Neural progenitor cell (in vitro differentiated cells): ENCODE measurements at regions not wholly inside any gene's neighbourhood (a gene's known extent, or its start where the extent isn't known, plus 50 kb on each side); places are given as distances from the start of the nearest gene placed in this dataset.

ENCODE experiments used
- DNase-seq: peaks from one replicate; pipeline ENCODE4 v3.0.0-alpha.2; 2016; ENCODE audit warnings: low spot score
- H2AFZ ChIP-seq: fragments of 200-600 bp; sonication (generic); replicated peaks from 2 replicates; pipeline ENCODE4 v1.6.1; 2016; ENCODE audit warnings: antibody characterized with exemption
- H3F3A ChIP-seq: fragments of 200-600 bp; sonication (generic); 2 replicates; pipeline ENCODE4 v1.6.1; 2016; ENCODE audit warnings: antibody characterized with exemption, low read depth
- H3K27ac ChIP-seq: fragments of 200-600 bp; sonication (generic); 2 replicates; pipeline ENCODE4 v1.5.1; 2016; ENCODE audit warnings: mild to moderate bottlenecking
- H3K27me3 ChIP-seq: fragments of 200-600 bp; sonication (generic); 2 replicates; pipeline ENCODE4 v1.6.1; 2016; ENCODE audit warnings: mild to moderate bottlenecking, moderate library complexity
- H3K36me3 ChIP-seq: fragments of 200-600 bp; sonication (generic); 2 replicates; pipeline ENCODE4 v1.5.1; 2016
- H3K4me1 ChIP-seq: fragments of 200-600 bp; sonication (generic); 2 replicates; pipeline ENCODE4 v1.6.1; 2016; ENCODE audit warnings: mixed run types
- H3K4me2 ChIP-seq: fragments of 200-600 bp; sonication (generic); 2 replicates; pipeline ENCODE4 v1.6.1; 2016
- H3K4me3 ChIP-seq: fragments of 200-600 bp; sonication (generic); 2 replicates; pipeline ENCODE4 v1.5.1; 2016
- H3K79me2 ChIP-seq: fragments of 200-600 bp; sonication (generic); 2 replicates; pipeline ENCODE4 v1.6.1; 2016; ENCODE audit warnings: low read depth
- H3K9ac ChIP-seq: fragments of 200-600 bp; sonication (generic); 2 replicates; pipeline ENCODE4 v1.6.1; 2016
- H3K9me3 ChIP-seq: fragments of 200-600 bp; sonication (generic); 2 replicates; pipeline ENCODE4 v1.5.1; 2016; ENCODE audit warnings: low read depth
- H4K20me1 ChIP-seq: fragments of 200-600 bp; sonication (generic); 2 replicates; pipeline ENCODE4 v1.6.1; 2016; ENCODE audit warnings: low read depth
- H3K27ac Mint-ChIP-seq: 3 replicates; pipeline ENCODE4 v1.8.0; 2021; ENCODE audit warnings: mixed read lengths
- H3K27me3 Mint-ChIP-seq: 2 replicates; pipeline ENCODE4 v1.8.0; 2022; ENCODE audit warnings: low read depth, mild to moderate bottlenecking, inconsistent platforms, moderate library complexity, mixed read lengths; ENCODE audit not compliant: insufficient read depth
- H3K36me3 Mint-ChIP-seq: 3 replicates; pipeline ENCODE4 v1.8.0; 2021; ENCODE audit warnings: mixed read lengths
- H3K4me1 Mint-ChIP-seq: 3 replicates; pipeline ENCODE4 v1.8.0; 2021; ENCODE audit warnings: mixed read lengths
- H3K4me3 Mint-ChIP-seq: 3 replicates; pipeline ENCODE4 v1.8.0; 2021; ENCODE audit warnings: mild to moderate bottlenecking, moderate library complexity, mixed read lengths
- H3K9me3 Mint-ChIP-seq: 3 replicates; pipeline ENCODE4 v1.8.0; 2020; ENCODE audit warnings: mixed read lengths
- CTCF ChIP-seq: fragments of 200-600 bp; sonication (generic); IDR thresholded peaks from 2 replicates; pipeline ENCODE4 v1.5.1; 2017; ENCODE audit warnings: antibody characterized with exemption, mild to moderate bottlenecking
- EZH2 ChIP-seq: fragments of 200-600 bp; sonication (generic); IDR thresholded peaks from 2 replicates; pipeline ENCODE4 v1.6.1; 2017; ENCODE audit warnings: antibody characterized with exemption, mild to moderate bottlenecking, moderate library complexity
- EZH2phosphoT487 ChIP-seq: fragments of 200-600 bp; sonication (generic); IDR thresholded peaks from 2 replicates; pipeline ENCODE4 v1.6.1; 2017; ENCODE audit warnings: antibody characterized with exemption

- H3K36me3 ChIP-seq = no peaks in the 10 kb centered on the region
- no peak overlapping the region for H3K4me2 ChIP-seq
Measured at GRCh38 chr21:36246080-36246631, 73.8 kb upstream of the MORC3 start.

GRCh38 chr21:36247316-36248010 lies 72.5 kb upstream of the MORC3 start:
- H2AFZ ChIP-seq = no peak overlapping the region
- no peak overlapping the region for H3K4me3 Mint-ChIP-seq
- peaks cover 30% of the 10 kb centered on the region for H3K36me3 Mint-ChIP-seq
- no peak for TF ChIP-seq CTCF
- no peak for TF ChIP-seq EZH2phosphoT487
- TF ChIP-seq EZH2 = no peak
- no peak overlapping the region for H3K4me3 ChIP-seq
- H3K4me1 Mint-ChIP-seq = peaks cover 12% of the 10 kb centered on the region
- DNase-seq = no peak
- H3K27me3 Mint-ChIP-seq = no peaks in the 10 kb centered on the region
- H3F3A ChIP-seq = peaks cover 6% of the 10 kb centered on the region
- H4K20me1 ChIP-seq = no peaks in the 10 kb centered on the region
- H3K9me3 ChIP-seq = no peaks in the 10 kb centered on the region
- peaks cover 12% of the 10 kb centered on the region for H3K4me1 ChIP-seq
- H3K36me3 ChIP-seq = no peaks in the 10 kb centered on the region
- no peaks in the 10 kb centered on the region for H3K79me2 ChIP-seq
- peak overlapping the region; percentile 7 for H3K27ac Mint-ChIP-seq
- H3K4me2 ChIP-seq = no peak overlapping the region
- no peak overlapping the region for H3K9ac ChIP-seq
- no peak overlapping the region for H3K27ac ChIP-seq
- no peaks in the 10 kb centered on the region for H3K27me3 ChIP-seq
- H3K9me3 Mint-ChIP-seq = no peaks in the 10 kb centered on the region

More at GRCh38 chr21:36246080-36246631, 73.8 kb upstream of the MORC3 start:
- no peaks in the 10 kb centered on the region for H3K27me3 Mint-ChIP-seq
- H3F3A ChIP-seq = peaks cover 6% of the 10 kb centered on the region
- peaks cover 30% of the 10 kb centered on the region for H3K36me3 Mint-ChIP-seq
- no peak overlapping the region for H3K4me3 Mint-ChIP-seq
- no peaks in the 10 kb centered on the region for H4K20me1 ChIP-seq
- H3K9ac ChIP-seq = no peak overlapping the region
- H3K4me3 ChIP-seq = no peak overlapping the region
- H3K79me2 ChIP-seq = no peaks in the 10 kb centered on the region
- H3K4me1 ChIP-seq = peaks cover 12% of the 10 kb centered on the region
- TF ChIP-seq EZH2phosphoT487 = no peak
- no peak for TF ChIP-seq CTCF
- TF ChIP-seq EZH2 = no peak
- H3K4me1 Mint-ChIP-seq = peaks cover 12% of the 10 kb centered on the region
- no peak overlapping the region for H3K27ac Mint-ChIP-seq
- no peaks in the 10 kb centered on the region for H3K9me3 Mint-ChIP-seq
- H3K27ac ChIP-seq = no peak overlapping the region
- H2AFZ ChIP-seq = no peak overlapping the region
- no peaks in the 10 kb centered on the region for H3K27me3 ChIP-seq
- DNase-seq = no peak
- H3K9me3 ChIP-seq = no peaks in the 10 kb centered on the region

GRCh38 chr21:36249576-36250422 lies 70.2 kb upstream of the MORC3 start:
- no peak overlapping the region for H3K4me3 Mint-ChIP-seq
- Histone ChIP-seq H3K4me3 (no peak overlapping the region), H3K4me2 (no peak overlapping the region), H3K9ac (no peak overlapping the region), H3K27me3 (no peaks in the 10 kb centered on the region), H2AFZ (no peak overlapping the region), H3K9me3 (no peaks in the 10 kb centered on the region), H3K79me2 (no peaks in the 10 kb centered on the region), H3F3A (peaks cover 24% of the 10 kb centered on the region), H3K36me3 (no peaks in the 10 kb centered on the region), H3K27ac (peak overlapping the region; percentile 20), H3K4me1 (peaks cover 33% of the 10 kb centered on the region), H4K20me1 (no peaks in the 10 kb centered on the region)
- H3K4me1 Mint-ChIP-seq = peaks cover 20% of the 10 kb centered on the region
- no peaks in the 10 kb centered on the region for H3K9me3 Mint-ChIP-seq
- no peak for DNase-seq
- no peak overlapping the region for H3K27ac Mint-ChIP-seq
- peaks cover 31% of the 10 kb centered on the region for H3K36me3 Mint-ChIP-seq
- no peaks in the 10 kb centered on the region for H3K27me3 Mint-ChIP-seq
- TF ChIP-seq EZH2phosphoT487 (no peak), EZH2 (no peak), CTCF (no peak)
